ENCODE measurements at regions not wholly inside any gene's neighbourhood (a gene's known extent, or its start where the extent isn't known, plus 50 kb on each side); places are given as distances from the start of the nearest gene placed in this dataset.
"Not testable (repeated sequence)": the region's sequence is repeated elsewhere in the genome, so short reads cannot be mapped to it uniquely, and the experiment has no call there.

DNA sequence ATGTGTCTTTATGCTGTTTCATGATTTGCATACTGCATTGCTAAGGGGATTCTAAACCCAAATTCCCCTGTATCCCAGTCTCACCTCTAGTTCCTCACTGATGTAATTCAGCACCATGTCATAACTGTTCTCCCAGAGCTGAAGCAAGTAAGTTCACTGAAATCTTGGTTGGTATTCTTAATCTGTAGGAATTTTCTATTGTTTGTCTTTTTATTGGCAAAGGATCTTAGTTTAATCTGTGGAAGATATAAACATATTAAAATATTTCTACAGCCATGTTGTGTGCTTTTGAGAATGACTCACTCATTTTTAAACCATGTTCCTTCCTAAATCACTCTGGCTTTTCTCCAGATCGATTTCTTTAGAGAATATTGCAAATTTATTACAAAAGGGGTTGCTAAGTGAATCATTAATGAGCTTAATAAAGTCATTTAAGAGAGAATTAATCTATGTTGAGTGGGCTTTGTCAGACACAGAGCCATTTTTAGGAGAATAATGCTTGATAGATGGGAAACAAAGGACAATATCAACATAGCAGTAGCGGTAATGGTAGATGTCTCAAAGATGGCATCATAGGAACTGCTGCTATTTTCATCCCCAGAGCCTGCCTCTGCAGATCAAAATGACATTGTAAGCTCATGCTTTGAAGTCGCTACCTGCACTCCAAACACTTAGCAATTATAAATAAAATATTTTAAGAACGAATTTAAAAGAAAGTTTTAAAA lies 110.0 kb downstream of the ENC1 start:
- DNase-seq = no peak

DNA sequence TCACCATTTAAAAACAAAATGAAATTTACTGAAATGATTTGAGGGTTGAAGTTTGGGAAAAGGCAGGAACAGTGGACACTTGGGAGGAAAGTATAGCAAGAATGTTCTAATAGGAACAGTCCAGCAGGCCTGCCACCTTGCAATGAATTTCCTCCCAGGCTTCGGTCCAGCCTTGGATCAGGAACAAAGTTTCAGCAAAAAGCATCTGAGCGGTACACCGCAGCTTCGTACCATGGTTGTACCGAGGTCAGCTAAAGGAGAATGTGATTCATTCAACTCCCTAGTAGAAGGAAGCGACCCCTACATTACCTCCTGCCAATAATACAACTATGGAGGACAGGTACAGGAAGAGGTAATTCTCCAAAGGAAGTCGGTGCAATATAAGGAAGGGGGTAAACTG lies 111.4 kb downstream of the ENC1 start:
- no peak for DNase-seq

DNA sequence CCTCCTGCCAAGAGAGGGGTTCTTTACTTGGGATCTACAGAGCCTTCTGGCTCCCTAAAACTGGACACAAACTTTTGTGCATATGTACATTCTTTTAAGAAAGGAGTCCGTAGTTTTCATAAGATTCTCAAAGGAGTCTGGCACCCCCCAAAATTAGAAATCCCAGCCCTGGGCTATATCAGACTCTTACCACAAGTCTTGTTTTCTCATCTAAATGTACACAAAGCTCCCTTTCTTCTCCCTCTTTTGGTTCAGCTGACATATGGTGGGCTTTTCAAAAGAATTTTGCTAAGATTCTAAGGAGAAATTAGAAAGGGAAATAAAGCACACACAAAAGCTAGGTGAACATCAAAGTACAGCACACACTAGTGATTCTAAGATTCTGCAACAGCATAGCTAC lies 114.4 kb downstream of the ENC1 start:
- DNase-seq = no peak

DNA sequence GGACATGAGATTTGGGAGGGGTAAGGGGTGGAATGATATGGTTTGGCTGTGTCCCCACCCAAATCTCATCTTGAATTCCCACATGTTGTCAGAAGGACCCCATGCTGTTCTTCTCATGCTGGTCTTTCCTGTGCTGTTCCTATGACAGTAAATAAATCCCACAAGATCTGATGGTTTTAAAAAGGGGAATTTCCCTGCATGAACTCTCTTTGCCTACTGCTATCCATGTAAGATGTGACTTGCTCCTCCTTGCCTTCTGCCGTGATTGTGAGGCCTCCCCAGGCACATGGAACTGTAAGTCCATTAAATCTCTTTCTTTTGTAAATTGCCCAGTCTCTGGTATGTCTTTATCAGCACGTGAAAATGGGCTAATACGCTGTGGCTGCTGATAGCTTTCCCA lies 115.8 kb downstream of the ENC1 start:
- not testable (repeated sequence) for DNase-seq

DNA sequence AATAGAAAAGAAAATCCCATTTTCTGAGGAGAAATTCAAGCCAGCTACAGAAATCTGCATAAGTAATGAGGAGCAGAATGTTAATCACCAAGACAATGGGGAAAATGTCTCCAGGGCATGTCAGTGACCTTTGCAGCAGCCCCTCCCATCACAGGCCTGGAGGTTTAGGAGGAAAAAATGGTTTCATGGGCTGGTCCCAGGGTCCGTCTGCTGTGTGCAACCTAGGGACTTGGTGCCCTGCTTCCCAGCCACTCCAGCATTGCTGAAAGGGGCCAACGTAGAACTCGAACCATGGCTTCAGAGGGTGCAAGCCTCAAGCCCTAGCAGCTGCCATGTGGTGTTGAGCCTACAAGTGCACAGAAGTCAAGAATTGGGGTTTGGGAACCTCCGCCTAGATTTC lies 116.8 kb downstream of the ENC1 start:
- DNase-seq = not testable (repeated sequence)

DNA sequence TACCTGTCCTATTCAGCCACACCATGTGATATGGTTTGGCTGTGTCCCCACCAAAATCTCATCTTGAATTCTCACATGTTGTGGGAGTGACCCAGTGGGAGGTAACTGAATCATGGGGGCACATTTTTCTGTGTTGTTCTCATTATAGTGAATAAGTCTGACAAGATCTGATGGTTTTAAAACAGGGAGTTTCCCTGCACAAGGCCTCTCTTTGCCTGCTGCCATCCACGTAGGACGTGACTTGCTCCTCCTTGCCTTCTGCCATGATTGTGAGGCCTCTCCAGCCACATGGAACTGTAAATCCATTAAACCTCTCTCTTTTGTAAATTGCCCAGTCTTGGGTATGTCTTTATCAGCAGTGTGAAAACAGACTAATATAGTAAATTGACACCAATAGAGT lies 117.7 kb downstream of the ENC1 start:
- DNase-seq = not testable (repeated sequence)

DNA sequence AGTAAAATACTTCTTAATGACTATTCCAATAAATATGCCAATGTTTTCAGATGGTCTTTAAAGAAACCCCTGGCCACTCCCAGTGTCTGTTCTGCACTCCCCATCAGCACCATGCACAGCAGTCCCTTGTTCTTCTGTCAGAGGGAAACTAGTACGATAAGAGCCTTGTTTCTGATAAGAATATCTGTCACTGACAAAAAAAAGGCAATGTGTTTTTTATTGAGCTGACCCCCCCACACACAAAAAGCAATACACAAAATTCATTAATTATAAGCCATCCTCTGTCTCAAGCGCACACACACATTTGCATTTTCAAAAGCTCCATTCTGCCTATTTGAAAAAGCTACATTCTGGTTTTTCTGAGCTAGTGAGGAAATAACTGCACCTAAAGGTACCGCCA lies 119.1 kb downstream of the ENC1 start:
- no peak for DNase-seq

DNA sequence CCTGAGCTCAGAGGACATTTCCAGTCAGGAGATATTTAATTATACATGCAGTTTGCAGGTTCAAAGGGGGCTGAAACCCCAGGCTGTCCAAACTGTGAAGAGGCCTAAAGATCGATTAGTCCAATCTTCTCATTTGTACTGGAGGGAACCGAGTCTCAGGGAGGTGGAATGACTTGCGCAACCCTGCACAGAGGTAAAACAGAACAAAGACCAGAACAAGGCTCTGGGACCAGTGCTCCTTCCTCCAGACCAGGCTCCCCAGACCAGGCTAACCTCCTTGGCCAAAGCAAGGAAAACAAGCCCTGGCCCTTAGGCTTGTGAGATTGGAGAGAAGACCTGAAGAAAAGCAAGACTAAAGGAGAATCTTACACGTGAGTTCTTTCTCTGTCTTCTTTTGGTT lies 120.8 kb downstream of the ENC1 start:
- no peak for DNase-seq

DNA sequence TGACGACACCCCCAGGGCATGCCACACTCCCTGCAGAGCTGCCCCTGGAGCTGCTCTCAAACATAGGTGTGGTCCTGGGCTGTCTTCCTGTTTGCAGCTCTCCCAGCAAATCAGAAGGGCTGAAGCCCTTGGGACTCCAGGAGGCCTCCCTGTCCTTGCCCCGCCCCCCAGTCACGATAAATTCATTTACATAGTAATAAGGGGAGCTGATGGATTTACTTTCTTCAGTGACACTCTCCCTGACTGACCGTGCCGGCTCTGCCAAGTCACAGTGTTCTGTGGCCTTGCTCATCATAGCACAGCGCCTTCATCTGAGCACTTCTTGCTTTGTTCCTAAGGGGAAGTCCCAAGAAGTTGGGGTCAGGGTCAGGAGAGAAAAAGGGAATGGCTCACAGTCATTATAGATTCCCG lies 121.4 kb downstream of the ENC1 start:
- DNase-seq = no peak

DNA sequence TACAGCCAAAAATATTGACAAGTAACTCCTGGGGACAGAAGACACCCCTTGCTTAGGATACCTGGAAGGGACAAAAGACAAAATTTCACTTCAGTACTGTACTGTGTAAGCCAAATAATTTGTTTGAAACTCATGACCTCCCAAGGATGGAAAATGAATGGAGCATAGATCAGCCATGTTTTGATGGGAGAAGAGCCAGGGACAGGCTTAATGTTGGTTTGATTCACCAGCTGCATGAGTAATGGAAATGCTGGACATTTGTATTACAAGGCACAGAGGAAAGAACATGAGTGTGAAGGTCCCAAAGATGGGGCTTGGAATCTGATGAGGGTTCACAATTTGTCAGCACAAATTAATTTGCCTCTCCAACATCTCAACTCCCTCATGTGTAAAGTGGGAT lies 122.8 kb downstream of the ENC1 start:
- DNase-seq = no peak

DNA sequence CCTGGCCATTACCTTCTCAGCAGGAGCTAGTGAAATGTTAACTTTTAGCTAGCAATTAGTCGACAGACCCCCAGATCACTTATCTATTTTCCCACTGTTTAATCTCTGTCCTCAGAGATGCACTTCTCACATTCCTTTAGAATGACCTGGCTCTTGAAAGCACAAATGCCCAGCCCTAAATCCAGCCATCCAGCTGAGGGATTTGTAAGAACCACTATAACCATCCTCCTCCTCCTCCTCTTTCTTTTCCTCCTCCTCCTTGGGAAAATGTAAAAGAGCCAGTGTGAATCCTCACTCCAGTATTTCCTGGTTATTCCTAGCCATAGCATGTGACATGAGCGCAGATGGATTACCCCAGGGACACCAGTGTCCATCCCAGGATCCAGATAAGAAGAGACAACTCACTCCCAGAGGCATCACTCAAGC lies 124.3 kb downstream of the ENC1 start:
- no peak for DNase-seq

DNA sequence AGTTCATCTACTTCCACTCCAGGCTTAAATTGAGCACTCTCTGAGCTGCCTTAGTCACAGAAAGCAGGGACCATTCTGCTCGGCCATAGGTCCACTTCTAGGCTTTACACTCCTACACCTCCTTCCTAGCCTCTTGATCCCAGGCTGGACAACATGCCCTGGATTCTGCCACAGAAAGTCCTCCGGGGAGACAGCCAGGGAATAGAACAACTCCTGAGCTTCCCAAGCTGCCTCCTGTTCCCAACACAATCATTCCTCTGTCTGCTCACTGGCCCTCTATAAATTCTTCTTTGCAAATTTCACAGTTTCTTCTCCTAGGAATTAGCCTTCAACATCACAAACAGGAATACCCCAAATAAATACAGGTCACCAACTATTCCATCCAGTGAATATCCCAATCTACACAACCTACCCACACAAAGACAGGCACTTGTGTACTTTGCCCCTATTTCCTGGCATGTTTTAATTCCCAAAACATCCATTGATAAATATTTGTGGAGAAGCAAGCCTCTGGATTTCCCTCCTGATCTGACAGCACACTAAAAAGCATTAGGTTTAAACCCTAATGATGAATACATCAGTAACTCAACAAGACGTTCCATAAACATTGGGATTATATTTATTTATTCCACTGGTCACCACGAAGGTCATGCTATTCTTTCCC lies 125.5 kb downstream of the ENC1 start:
- no peak for DNase-seq

DNA sequence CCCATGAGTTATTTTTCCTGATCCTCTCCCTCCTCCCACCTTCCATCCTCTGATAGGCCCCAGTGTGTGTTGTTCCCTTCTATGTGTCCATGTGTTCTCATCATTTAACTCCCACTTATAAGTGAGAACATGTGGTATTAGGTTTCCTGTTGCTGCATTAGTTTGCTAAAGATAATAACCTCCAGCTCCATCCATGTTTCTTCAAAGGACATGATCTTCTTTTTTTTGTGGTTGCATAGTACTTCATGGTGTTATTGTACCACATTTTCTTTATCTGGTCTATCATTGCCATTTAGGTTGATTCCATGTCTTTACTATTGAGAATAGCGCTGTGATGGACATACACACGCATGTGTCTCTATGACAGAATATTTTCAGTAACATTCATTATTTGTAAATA lies 128.8 kb downstream of the ENC1 start:
- not testable (repeated sequence) for DNase-seq

DNA sequence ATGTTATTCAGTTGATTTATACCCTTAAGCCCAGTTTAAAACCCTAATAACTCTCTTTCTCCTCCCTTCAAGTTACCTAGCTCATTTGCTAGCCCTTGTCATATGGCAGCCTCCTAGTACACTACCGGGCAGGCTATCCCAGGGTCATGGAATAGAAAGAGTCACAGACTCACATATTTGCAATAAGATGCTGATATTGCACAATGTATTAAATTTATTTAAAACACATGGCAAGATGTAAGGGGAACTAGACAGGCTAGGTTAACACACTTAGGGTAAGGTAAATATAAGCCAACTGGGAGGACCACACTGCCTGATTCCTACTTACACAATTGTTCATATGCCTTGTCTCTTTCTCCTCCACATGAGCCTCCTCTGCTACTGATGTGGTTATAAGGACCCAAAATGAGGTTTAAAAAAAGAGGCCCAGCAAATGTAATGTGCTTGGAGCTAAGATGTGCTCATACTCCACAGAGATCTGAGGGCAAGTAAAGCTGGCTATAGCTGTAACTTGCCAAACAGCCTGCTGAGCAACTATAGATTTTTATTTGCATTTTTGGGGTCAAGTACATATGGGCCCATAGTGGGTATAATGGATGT lies 130.0 kb downstream of the ENC1 start:
- DNase-seq = no peak

DNA sequence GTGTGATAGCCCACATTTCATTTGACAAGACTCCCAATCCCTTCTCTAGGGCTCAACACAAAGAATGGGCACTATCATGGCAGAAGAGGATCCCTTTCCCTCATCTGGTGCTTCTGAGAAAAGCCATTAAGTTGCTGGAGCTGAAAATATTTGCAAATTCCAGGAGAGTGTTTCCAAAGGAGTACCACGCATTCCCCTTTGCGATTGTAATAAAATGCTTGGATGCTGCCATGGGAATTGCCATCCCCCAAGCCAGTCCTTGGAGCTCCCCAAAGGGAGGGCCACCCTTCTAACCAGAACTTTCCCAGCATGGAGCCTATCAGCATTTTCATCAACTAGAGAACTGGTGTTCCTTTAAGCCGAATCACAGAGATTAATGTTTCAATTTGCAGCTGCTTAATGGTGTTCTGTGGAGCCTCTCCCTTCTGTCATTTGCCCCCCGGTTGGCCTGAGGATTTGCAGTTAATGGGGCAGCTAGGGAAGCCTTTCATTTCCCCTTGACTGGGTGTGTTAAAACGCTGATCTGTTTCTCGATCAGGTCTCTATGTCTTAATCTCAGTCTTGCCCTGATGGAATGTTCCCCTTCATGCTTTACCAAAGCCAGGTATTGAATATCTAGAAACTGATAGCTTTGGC lies 133.0 kb downstream of the ENC1 start:
- DNase-seq = no peak

DNA sequence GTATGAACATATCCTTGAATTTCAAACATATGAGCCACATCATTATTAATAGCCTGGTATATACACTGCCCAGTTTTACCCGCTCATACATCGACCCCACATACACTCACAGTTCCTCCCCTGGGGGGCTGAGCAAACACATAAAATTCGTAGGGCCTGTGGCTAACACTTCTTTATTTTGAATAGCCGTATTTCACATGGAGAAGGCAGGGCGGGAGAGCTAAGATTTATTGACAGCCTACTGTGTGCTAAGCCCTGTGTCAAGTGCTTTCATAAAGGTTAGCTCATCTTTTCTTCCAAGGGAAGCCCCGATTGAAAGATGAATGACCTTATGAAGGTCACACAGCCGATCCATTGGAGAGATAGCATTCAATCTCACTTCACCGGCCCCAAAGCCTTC lies 134.4 kb downstream of the ENC1 start:
- no peak for DNase-seq

DNA sequence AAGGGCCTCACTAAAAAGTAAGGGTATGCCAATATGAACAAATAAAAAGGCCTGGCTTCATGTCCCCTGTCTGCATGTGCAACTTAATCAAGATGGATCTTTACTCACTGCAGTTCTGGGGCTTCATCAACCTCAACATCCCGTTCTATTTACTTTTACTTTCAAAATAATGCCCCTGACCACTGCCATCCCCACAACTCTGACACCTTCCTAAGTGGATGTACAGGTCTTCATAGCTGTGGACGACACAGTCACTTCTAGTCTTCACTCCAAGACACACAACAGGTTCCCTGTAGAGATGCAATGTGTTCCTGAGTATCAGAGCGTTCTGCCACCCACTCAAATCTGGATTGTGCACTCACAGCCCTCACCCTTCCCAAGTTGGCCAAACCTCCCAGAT lies 136.1 kb downstream of the ENC1 start:
- no peak for DNase-seq

DNA sequence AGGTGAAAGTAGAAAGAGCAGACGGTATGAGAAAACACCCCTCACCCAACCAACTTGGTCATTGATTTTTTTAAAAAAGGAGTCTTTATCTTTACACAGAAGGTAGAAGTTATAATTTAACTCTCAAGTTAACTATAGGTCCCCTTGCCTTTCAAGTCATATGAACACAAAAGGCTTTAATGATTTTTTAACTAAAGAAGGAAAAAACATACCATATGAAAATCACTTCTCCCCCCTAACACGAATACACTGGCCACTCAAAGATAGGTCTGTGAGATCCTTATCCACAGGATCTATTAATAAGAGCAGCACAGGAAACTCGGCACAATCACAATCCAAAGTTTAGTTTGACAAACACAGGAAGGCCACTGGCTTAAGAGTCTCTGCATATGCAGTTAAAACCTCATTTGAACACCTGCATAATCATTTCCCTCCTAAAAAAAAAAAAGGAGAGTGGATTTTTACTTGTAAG lies 138.0 kb downstream of the ENC1 start:
- DNase-seq = no peak

DNA sequence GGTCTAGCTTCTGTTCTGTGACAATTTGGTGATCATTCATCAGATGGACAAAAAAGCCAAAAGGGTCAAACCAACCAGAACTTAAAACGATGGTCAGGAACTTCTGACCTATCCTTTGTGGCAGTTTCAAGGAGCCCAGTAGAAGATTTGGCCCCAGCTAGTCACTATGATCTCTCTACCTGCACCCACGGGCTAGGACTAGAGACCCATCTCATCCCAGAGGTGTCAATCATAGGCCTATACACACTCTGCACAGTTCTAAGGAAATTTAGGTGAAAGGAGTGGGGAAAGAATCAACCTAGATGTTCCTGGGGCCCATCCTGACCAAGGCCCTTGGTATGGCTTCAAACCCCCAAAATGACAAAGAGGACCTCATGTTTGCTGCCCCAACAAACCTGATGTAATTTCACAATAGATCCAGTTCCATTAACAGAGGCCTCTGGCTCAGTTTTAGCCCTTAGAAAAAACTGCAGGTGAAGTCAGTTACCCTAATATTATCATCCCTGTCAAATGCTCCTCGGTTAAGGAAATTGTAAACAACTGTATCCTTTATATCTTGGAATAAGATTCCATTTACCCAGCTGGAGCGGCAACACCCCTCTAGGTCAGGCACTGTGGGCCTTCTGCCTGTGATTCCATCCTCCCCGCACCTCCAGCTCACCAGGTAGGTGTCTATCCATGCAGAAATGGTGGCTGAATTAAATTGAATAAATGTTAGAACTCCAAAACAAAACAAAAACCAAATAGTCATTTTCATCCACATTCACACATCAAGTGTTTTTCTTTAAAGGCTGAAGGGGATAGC lies 138.7 kb downstream of the ENC1 start:
- DNase-seq = no peak

DNA sequence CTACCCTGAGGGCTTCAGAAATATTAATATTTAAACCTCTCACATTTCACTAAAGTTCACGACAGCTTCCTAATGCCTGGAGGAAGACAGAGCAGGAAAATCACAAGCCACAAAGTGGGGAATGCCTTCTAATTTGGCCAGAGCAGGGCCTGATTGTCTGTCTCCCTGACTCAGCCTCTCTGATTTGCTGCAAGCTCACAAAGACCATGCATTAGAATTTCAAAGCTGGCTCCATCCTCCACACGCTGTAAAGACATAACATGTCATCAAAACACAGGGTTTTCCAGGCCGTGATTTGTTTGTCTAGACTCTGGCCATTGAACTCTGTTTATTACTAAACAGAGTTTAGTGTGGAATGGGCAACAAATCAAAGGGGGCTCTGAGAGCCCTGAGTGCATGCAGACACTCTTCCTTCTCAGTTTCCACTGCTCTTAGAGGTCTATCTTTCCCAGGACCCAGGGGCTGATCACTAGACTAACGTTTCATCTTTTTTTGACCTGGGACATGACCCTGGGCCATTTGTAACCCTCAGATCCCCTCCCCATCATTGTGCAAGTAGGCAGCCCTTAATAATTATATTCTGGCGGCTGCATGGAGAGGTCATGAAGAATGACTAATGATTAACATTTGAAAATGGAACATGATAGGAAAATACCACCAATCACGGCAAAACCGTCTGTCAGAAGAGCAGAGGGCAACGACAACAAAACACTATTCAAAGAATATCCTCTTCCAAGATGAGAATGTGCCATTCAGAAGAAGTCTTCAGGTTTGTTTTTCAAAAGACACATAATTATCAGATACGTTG lies 140.2 kb downstream of the ENC1 start:
- no peak for DNase-seq

DNA sequence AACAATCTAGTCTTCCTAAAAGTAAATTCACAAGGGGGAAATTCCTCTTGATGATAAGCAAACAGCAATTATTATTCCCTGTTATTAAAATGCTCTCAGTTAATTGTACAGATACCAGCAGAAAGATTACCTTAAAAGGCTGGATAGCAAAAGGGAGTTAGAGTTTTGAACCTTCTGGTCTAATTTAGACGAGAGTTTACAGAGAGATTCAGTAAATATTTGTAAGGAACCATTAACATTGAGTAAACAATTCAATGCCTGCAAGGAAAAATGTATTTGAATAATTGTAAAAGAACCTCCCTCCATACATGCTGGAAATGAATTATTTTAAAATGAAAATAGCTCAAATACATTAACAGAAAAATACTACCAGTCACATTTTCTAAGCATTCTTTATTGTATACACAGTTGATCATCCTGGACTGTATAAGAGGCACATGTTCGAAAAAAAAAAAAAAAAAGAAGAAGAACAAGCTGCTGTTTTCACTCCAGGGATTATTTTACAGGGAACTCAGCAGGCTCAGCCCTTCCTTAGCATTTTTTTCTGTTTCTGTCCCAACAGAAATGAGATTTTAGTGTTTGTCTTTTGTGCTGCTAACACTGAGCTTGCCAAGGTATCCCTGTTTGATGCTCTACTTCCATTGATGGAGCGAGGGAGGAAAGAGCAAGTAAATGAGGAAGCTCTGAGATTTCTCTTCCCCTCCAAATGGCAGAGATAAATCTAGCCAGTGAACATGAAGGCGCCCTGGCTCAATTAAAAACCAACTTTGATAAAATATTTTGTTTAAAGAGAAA lies 141.1 kb downstream of the ENC1 start:
- no peak for DNase-seq
